NCI-H2171 (cell line): ENCODE measurements at regions not wholly inside any gene's neighbourhood (a gene's known extent, or its start where the extent isn't known, plus 50 kb on each side); places are given as distances from the start of the nearest gene placed in this dataset.

Experiments
- DNase-seq: peaks from one replicate; lab custom pipeline; 2025; lab: John Stamatoyannopoulos, UW

DNA sequence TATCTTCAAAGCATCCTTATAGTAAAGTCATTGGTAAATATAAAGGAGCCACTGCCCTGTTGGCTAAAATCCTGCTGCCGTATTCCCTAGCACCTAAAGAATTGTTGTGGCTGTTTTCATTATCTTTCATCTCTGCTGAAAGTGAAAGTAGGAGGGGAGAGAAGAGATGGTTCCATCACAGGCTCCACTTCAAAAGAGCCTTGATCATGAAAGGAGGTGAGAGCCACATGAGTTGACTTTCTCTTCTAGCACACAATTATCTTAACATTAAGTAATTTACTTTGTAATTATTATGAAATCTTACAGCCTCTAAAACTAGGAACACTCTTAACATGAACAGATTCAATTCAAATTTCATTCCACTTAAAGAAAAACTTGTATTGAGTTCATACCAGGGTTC lies 1050.9 kb upstream of the LRRTM1 start:
- no peak for DNase-seq

DNA sequence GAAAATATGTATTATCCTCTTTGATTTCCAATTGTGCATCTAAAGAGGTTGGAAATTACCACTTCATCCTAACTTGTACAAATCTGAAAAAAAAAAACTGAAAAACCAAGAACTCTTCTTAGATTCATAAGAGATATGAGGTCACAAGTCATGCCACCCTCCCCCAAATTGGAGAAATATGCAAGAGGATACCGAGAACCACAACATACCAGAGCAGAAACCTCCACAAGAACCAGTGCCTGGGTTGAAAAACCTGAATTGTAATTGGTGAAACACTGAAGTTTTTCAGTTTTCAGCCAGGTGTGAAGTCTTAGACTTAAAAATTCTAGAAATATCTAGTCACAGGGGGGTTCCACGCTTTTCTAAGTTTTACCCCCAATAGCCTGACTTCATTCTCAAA lies 1029.5 kb upstream of the LRRTM1 start:
- DNase-seq: no peak

DNA sequence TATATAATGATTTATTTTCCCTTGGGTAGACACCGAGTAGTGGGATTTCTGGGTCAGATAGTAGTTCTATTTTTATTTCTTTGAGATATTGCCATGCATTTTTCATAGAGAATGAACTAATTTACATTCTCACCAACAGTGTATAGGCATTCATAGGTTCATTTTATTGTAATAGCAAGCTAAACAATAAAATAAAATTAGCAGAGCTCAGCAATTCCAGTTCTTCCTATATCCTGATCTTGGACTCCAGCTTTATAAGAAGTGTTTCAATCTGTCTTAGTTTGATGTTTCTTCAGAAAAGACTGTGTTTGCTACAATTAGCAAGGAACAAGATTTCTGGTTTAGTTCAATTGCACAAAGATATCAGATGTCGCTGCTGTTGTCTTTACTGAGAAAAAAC lies 1024.4 kb upstream of the LRRTM1 start:
- no peak for DNase-seq

DNA sequence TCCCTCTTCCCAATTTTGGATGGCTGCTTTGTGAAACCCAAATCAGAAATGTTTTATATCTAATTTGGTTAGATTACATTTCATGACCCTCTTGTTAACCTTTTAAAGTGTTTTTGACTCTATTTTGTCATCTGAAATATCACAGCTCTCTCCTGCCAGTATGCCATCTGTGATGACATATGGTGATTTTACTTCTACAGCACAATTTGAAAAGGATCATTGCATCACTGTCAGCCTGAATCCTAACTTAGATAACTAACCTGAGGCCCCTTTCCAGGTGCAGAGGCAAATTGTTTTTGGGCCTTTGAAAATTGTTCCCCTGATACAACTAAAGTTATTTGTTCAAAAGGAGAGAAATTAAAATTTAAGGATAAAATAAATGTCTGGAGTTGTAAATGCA lies 1023.4 kb upstream of the LRRTM1 start:
- DNase-seq: peak; percentile 58

DNA sequence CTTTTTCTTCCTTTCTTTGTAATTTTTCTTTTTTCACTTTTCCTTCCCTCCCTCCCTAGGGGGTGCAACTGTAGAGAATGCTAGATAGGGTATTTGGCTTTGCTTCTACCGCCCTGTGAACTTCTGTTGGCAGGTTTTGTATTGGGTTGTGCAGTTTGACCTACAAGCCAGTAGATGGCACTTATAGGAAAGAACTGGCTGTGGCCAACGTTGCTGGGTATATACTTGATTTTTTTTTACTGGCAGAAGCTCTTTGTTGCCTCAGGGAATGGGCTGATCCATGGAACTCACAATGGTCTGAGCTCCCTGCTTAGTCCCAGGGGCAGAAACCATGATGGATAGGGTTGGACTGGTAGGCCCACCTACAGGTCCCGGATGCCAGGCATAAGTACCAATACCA lies 1019.5 kb upstream of the LRRTM1 start:
- peak; percentile 19 for DNase-seq

DNA sequence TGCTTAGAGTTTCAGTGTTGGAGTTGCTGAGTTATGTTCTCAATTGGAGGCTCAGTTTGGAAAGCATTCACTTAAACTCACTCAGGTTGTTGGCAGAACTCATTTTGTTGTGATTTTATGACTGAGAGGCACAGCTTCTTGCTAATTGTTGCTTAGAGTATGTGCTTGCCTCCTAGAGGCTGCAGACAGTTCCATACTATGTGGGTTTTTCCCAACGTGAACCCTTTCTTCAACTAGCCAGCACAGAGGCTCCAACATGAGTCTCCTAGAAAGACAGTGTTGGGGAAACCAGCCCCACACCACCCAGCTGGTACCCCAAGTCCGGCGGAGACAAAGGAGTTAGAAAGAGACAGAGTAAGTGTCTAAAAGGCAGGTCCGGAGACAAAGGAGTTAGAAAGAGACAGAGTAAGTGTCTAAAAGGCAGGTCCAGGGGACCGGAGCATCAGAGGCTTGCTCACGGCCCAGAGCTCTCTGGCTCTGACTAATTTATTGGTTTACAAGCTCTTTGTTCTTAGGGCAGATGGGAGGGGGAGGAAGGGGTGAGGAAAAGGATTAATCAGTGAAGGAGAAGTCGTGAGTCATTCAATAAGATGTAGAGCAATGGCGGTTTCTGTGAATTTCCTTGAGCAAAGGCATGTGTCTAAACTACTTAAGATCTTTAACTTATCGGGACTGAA lies 999.7 kb upstream of the LRRTM1 start:
- no peak for DNase-seq

DNA sequence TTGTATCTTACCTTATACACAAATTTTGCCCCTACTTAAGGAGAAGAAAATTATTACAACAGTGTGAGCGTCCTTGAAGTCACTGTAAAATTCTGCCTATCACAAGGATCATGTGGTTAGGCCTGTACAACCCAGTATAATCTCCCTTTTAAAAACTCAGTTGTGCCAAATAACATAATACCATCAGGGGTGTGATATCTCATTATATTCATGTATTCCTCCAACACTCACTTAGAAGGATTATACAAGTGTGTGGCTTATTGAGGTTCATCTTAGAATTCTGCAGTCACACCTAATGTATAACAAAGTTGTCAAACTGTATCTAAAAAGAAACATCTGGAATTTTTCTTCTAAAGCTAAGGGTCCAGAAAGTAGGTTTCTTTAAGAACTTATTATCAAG lies 998.8 kb upstream of the LRRTM1 start:
- DNase-seq: no peak

DNA sequence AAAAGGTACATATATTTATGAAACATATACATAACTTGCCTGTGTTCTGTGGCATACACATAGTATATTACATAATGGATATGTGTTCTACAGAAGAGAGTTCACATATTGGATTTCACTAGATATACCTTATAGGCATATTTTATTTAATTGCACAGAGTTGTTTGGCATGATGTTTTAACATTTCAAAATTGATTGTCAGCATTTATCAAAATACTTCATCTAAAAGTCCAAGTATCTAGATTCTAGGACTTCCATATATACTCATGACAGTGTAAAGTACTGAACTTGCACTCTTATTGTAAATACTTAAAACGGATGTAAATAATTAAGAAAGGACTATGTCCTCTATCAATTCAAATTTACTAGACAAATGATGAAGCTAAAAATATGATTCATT lies 995.3 kb upstream of the LRRTM1 start:
- no peak for DNase-seq

DNA sequence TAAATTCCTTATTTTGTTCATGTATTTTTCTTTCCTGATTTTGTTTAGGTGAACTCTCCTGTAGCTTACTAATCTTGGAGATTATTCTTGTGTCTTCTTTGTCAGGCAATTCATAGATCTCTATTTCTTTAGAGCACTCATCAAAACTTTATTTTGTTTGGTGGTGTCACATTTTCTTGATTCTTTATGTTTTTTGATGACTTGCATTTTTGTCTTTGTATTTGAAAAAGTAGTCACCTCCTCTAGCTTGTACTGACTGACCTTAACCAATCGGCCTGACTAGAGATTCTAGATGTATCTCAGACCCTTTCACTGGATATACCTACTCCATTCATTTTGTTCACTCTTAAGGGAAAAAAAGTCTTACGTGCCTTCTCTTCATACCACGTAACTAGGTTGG lies 986.3 kb upstream of the LRRTM1 start:
- no peak for DNase-seq

DNA sequence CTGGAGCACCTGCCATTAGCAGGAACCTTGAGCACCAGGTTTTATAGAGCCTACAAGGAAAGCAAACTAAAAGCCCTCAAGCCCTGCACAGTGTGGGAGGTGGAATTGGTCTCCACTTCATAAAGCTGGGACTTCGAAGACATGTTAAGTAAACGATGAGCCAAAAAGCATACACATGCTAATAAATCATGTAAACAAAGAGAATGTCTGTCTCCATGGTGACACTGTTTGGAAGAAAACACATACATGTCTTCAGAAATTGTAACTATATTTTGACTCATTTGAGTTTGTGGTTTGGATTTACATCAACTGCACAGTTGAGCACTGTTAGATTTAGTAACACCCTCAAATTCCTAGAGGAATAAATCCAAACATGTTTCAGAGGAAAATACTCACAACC lies 978.5 kb upstream of the LRRTM1 start:
- DNase-seq: no peak

DNA sequence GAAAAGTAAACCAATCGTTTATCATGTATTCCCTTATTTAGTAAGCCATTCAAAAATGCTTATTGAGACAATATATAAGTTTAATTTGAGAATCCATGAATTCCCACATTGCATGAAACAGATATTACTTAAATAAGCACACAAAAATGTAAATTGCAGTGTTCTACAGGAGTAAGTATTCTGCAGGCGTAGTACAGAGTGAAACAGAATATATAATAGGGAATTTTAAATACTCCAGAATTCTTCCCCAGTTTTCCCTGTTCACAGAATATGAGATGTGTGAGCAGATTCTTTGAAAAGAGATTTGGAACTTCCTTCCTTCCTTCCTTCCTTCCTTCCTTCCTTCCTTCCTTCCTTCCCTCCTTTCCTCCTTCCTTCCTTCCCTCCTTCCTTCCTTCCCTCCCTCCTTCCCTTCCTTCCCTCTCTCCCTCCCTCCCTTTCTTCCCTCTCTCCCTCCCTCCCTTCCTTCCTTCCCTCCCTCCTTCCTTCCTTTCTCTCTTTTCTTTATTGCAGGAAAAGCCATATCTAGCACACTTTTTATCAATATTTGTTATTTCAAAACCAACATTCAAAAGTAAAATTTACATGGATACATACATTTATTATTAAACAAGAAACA lies 977.7 kb upstream of the LRRTM1 start:
- no peak for DNase-seq

DNA sequence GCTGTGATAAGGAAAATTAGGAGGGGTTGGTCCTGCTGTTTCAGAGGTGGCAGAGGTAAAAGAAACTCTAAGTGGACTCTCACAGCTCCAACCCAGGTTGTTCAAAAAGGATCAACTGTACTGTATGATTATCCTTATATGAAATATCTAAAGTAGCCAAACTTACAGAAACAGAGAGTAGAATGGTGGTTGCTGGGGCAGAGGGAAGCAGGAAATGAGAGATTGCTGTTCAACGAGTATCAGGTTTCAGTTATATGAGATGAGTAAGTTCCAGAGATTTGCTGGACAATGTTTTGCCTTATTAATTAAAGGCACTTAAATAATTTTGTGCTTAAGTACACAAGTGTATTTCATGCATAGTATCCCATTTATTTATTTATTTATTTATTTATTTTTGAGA lies 972.0 kb upstream of the LRRTM1 start:
- DNase-seq: no peak

DNA sequence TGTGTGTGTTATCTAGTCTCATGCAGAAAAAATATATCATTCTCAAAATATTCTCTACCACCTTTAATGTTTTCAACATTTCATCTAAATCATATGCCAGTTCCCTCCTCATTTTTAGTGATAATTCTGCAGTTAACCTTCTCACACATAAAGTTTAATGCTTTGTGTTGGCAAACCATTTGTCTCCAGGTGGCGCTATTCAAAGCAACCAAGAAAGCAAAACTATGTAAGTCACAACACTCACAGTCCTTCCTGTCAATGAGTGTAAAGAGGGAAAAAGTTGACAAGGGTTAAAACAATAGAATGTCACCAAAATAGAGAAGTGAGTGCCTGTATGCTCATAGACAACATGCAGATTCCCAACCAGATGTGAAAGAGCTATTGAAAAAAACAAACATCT lies 961.6 kb upstream of the LRRTM1 start:
- no peak for DNase-seq

DNA sequence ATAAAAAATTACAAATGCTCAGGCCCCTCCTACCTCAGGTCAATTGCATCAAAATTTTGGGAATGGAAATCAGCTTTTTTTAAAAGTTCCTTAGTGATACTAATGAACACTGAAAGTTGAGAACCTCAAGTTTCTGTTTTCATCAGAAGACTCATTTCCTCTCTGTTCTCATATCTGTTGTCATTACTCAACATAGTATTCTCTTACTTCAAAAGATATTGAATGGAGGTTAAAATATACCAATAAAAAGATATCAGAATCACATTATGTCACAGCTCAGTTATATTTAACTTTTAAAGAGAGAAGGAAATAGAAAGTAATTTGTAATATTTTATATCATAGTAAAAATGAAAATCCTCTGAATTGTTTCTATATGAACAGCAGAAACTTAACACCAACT lies 959.4 kb upstream of the LRRTM1 start:
- DNase-seq: no peak

DNA sequence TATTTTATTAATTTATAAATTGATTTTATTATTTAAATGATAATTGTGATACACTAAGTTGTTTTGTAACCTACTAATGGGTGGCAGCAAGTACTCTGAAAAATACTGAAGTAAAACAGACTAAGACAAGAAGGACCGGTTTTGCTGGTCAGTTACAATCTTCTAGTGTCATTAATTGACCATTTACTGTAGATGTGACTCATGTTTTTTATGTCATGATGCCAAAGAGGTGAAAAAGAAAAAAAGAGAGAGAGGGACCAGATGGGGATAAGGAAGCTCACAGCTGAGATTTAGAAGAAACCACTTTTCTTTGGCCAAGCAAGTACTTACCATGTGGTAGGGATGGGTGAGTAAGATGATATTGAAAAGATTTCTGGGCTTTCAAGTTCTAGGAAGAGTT lies 955.8 kb upstream of the LRRTM1 start:
- no peak for DNase-seq

DNA sequence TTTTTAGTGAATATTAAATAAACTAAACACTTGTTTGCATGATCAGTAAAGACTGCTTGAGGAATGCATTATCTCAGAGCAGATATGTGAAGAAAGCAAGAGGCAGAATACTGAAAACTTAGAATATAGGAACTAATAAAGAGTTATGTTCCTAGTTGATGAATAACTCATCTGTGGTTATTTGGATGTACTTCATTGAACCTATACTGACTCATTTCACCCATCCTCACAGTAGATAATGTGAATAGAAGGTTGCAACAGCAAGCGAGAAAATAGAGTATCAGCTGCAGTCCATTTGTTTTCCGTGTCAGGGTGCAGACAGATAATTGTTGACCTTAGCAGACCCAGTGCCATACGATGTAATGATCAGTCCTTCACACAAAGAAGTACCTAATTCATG lies 945.7 kb upstream of the LRRTM1 start:
- DNase-seq: no peak

DNA sequence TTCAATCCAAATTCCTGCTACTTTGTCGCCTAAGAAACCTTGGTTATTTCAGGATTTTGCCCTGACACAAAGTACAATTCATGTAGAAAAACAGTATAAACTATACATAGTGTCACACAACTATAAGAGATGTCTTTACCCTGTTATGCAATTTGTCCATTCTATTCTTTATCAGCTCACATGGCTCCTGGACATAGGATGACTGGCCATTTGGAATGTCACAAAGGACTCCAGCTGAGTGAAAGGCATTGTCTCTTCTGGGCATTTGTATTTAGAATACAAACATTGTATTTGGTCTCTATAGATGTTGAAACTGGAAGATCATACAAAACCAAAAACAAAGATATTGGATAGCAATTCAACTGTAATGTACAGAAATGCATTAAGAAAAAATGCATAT lies 944.6 kb upstream of the LRRTM1 start:
- no peak for DNase-seq

DNA sequence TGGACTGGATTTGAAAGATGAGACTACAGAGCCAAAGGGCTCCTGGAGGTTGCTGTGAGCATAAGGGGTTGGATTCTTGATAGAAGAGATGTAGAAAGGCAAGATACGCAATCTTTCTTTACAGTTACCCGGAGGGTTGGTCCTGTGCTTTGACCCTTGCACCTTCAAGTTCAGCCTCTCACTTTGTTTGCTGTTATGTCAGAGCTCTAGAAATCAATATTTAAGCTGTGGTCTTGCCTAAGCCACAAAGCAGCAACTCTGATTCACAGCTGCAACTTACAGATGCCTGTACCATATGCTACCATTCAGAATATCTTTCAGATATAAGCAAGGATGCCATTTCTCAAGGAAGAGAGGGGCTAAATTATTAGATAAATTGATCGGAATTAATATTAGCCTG lies 943.1 kb upstream of the LRRTM1 start:
- DNase-seq: no peak

DNA sequence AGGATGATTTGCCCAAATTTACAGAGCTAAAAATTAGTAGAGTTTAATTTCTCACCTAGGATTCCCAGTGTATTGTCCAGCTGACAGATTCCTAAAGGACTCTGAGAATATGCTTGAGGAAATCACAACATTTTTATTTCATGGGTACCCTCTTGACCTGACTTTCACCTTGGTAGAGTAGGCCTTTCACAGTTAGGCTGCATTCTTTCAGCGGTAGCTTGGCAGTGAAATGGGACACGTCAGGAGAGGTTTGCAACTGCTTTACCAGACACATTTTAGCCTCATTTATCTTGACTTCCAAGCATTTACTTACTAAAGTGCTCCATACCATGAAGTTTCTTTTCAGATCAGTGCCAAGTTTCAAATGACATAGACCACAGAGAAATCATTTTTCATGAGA lies 937.9 kb upstream of the LRRTM1 start:
- no peak for DNase-seq

DNA sequence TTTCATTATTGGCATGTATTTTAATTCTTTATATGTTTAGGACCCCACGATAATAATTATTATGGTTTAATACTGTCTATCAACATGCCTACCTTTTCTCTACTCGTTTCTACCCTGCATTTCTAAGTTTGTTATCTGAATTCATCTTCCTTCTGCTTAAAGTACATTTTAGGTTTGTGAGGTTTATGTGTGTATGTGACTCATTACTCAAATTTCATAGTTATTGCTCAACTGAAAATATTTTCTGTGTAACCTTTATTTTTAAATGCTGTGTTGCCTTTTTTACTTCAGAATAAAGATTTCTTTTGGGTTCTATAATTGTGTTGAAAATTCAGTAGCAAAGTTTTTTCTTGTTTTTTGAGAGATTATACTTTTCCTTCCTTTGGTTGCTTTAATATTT lies 933.9 kb upstream of the LRRTM1 start:
- DNase-seq: no peak

DNA sequence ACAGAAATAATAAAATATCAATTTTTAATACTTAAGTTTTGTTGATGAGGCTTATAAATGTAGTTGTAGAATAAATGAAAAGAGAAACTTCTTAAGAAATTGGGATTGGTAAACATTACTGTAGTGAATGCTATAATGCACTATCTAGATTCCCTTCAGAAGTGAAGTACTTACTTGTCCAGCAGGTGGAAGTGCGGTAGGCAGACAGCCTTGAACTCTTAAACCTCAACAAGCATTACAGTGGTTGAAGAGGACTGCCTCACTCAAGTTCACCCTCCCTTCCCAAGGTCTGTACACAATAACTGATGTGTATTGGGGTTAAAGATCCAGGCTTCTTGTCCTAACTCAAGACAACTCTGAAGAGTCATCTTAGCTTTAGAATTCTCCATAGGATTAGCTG lies 931.0 kb upstream of the LRRTM1 start:
- no peak for DNase-seq

DNA sequence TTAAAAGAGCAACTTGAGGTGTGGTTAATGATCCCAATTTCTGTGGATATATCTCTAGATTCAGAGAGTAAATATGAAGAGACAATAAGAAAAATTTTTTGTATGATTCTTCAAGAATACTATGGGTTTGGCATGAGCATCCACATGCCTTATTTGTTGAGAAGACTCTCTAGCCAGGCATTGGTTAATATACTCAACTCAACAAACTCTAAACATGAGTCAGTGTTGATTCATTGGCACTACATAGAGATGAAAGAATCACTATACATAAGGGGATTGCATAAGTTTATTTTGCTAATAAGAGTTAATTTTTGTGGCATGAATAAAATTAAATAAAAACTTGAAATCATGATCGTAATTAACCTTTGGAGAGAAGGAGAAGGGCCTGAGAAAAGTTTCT lies 930.2 kb upstream of the LRRTM1 start:
- no peak for DNase-seq

DNA sequence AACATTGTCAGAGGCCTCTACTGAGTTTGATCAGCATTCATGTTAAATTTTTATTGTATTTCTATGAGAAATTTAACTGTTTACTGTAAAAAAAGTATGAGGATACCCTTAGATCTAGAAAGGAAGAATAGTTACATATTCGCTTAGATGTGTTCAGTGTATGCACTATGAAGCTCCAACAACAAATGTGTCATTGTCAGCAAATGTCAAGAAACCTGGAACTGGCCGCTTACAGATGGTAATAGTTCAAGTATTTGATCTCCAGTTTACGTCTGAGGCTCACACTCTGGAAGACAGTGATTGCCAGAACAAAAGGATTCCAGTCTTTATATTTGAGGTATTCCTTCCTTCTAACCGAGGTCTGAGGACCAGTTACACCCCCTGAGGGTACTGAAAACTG lies 921.2 kb upstream of the LRRTM1 start:
- no peak for DNase-seq

DNA sequence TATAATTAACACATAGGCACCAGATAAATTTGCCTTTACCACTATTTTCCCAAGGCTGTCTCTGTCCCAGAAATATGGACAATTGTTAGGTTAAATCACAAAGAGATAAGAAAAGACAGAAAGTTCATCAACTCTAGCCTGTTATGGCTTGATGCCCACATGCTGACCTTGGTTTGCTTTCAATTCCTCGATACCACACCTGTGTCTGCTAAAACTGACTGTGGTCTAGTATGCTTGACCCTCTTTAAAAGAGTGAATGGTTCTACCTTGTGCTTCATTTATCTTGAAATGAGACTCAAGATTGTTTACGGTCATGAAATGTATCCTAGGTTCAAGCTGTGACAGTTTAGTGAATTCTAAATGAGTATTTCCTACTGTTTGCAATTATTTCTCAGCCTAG lies 909.0 kb upstream of the LRRTM1 start:
- DNase-seq: no peak
